ENCODE measurements at regions not wholly inside any gene's neighbourhood (a gene's known extent, or its start where the extent isn't known, plus 50 kb on each side); places are given as distances from the start of the nearest gene placed in this dataset.
"Not testable (repeated sequence)": the region's sequence is repeated elsewhere in the genome, so short reads cannot be mapped to it uniquely, and the experiment has no call there.

- not testable (repeated sequence) for DNase-seq
Measured at GRCh38 chr17:27365329-27365945, 71.5 kb downstream of the WSB1 start.

GRCh38 chr17:27366437-27366836 lies 72.5 kb downstream of the WSB1 start:
- DNase-seq = no peak

- no peak for DNase-seq
Measured at GRCh38 chr17:27367121-27367981, 73.4 kb downstream of the WSB1 start.

GRCh38 chr17:27368151-27368795 lies 74.4 kb downstream of the WSB1 start:
- DNase-seq = no peak

- DNase-seq = no peak
Measured at GRCh38 chr17:27368980-27369379, 75.1 kb downstream of the WSB1 start.

GRCh38 chr17:27370776-27371175 lies 76.9 kb downstream of the WSB1 start:
- no peak for DNase-seq

GRCh38 chr17:27373695-27374094 lies 79.8 kb downstream of the WSB1 start:
- not testable (repeated sequence) for DNase-seq

GRCh38 chr17:27376637-27377547 lies 79.4 kb upstream of the KSR1 start:
- DNase-seq = peak; percentile 49

- no peak for DNase-seq
Measured at GRCh38 chr17:27378482-27379175, 77.6 kb upstream of the KSR1 start.

- peak; percentile 72 for DNase-seq
Measured at GRCh38 chr17:27379888-27380533, 76.2 kb upstream of the KSR1 start.

- DNase-seq = peak; percentile 61
Measured at GRCh38 chr17:27380551-27380950, 75.7 kb upstream of the KSR1 start.

- DNase-seq = peak; percentile 98
Measured at GRCh38 chr17:27381007-27381501, 75.2 kb upstream of the KSR1 start.

- DNase-seq = no peak
Measured at GRCh38 chr17:27382025-27382424, 74.2 kb upstream of the KSR1 start.

- DNase-seq = peak; percentile 54
Measured at GRCh38 chr17:27384261-27384701, 72.0 kb upstream of the KSR1 start.

GRCh38 chr17:27384726-27385125 lies 71.5 kb upstream of the KSR1 start:
- no peak for DNase-seq

GRCh38 chr17:27385626-27386025 lies 70.6 kb upstream of the KSR1 start:
- DNase-seq = no peak

GRCh38 chr17:27386206-27387075 lies 69.8 kb upstream of the KSR1 start:
- DNase-seq = no peak

- no peak for DNase-seq
Measured at GRCh38 chr17:27389542-27390140, 66.6 kb upstream of the KSR1 start.

GRCh38 chr17:27390540-27390939 lies 65.7 kb upstream of the KSR1 start:
- DNase-seq = no peak

GRCh38 chr17:27391427-27391826 lies 64.8 kb upstream of the KSR1 start:
- DNase-seq = no peak
